ENCODE measurements at regions not wholly inside any gene's neighbourhood (a gene's known extent, or its start where the extent isn't known, plus 50 kb on each side); places are given as distances from the start of the nearest gene placed in this dataset.

- no peak for TF ChIP-seq CTCF (IDR thresholded peaks at IDR 0.05)
- no peak for TF ChIP-seq POLR2A (IDR thresholded peaks at IDR 0.05)
- intact Hi-C loops (cut with DNase I; ENCODE audit: low total_unique reads), result no loop called here
- WGBS, 2 donors, result 62 to 74% methylated on average over 2 of the region's 2 CpGs
- no peak for DNase-seq (ENCODE audit: low spot score in 2 of 2)
- H3K4me3 ChIP-seq (ENCODE audit: low read depth, poor library complexity, severe bottlenecking), result no peak overlapping the region
Measured at GRCh38 chr9:703392-703791, 138.1 kb upstream of the DMRT1 start.

- 52 to 54% methylated on average over 2 of the region's 2 CpGs for WGBS, 2 donors
- DNase-seq (ENCODE audit: low spot score in 2 of 2), result no peak
- intact Hi-C loops (cut with DNase I; ENCODE audit: low total_unique reads), result no loop called here
- TF ChIP-seq POLR2A (IDR thresholded peaks at IDR 0.05), result no peak
- no peak for TF ChIP-seq CTCF (IDR thresholded peaks at IDR 0.05)
- H3K4me3 ChIP-seq (ENCODE audit: low read depth, poor library complexity, severe bottlenecking), result no peak overlapping the region
Measured at GRCh38 chr9:706073-706472, 135.4 kb upstream of the DMRT1 start.

- 1% methylated on average over 24 to 42 of the region's 51 CpGs for WGBS, 2 donors
- DNase-seq (ENCODE audit: low spot score in 2 of 2), result peak; percentile 76 to 96
- TF ChIP-seq POLR2A (IDR thresholded peaks at IDR 0.05), result no peak
- TF ChIP-seq CTCF (IDR thresholded peaks at IDR 0.05), result no peak
- intact Hi-C loops (cut with DNase I; ENCODE audit: low total_unique reads), result no loop called here
- peak overlapping the region; percentile 41 for H3K4me3 ChIP-seq (ENCODE audit: low read depth, poor library complexity, severe bottlenecking)
Measured at GRCh38 chr9:706606-707459, 134.7 kb upstream of the DMRT1 start.

- TF ChIP-seq POLR2A (IDR thresholded peaks at IDR 0.05) (no peak), CTCF (IDR thresholded peaks at IDR 0.05) (no peak)
- WGBS, 2 donors, result 28 to 31% methylated on average over 7 of the region's 7 CpGs
- H3K4me3 ChIP-seq (ENCODE audit: low read depth, poor library complexity, severe bottlenecking), result no peak overlapping the region
- intact Hi-C loops (cut with DNase I; ENCODE audit: low total_unique reads), result no loop called here
- no peak for DNase-seq (ENCODE audit: low spot score in 2 of 2)
Measured at GRCh38 chr9:708182-708550, 133.3 kb upstream of the DMRT1 start.

GRCh38 chr9:708551-709432 lies 132.7 kb upstream of the DMRT1 start:
- no peak for DNase-seq (ENCODE audit: low spot score in 2 of 2)
- TF ChIP-seq POLR2A (IDR thresholded peaks at IDR 0.05), result no peak
- TF ChIP-seq CTCF (IDR thresholded peaks at IDR 0.05), result no peak
- H3K4me3 ChIP-seq (ENCODE audit: low read depth, poor library complexity, severe bottlenecking), result no peak overlapping the region
- intact Hi-C loops (cut with DNase I; ENCODE audit: low total_unique reads), result no loop called here
- WGBS, 2 donors, result 46 to 55% methylated on average over 9 of the region's 9 CpGs

Measured in lower leg skin (tissue), 4 donors.